ENCODE measurements at regions not wholly inside any gene's neighbourhood (a gene's known extent, or its start where the extent isn't known, plus 50 kb on each side); places are given as distances from the start of the nearest gene placed in this dataset.

DNA sequence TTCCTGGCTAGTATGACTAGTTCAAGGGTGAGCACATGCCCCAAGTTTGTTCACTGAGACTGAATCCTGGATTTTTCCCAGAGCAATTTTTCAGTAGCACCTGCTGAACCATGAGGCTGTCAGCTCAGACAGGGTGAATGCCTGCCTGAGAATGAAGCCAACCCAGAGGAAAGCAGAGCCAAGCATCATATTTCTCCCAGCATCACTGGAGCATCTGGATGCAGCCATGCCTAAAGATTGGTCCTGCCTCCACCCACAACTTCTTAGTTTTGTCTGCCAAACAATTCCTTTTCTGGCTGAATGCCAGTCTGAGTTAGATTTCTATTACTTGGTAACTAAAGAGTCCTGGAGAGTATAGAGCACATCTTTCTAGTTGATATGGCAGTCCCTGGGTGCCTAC, 343.6 kb downstream of the CSNK1G3 start:
- H3K9ac ChIP-seq = no peak overlapping the region
- no peaks in the 10 kb centered on the region for H3K4me1 ChIP-seq
- H3K27ac ChIP-seq = no peak overlapping the region
- TF ChIP-seq Cebpa-rat (IDR thresholded peaks at IDR 0.05) = no peak
- H3K4me3 ChIP-seq = no peak overlapping the region
- H3K27me3 ChIP-seq = no peaks in the 10 kb centered on the region
- no peaks in the 10 kb centered on the region for H4K20me1 ChIP-seq
- no peak overlapping the region for H3K4me2 ChIP-seq
- H3K9me3 ChIP-seq (replicated peaks in 1 of 11) = peaks cover 14 to 23% (median 21%) of the 10 kb centered on the region in 11 experiments; a peak in 20 of 22 replicates
- no peaks in the 10 kb centered on the region for H3K36me3 ChIP-seq

DNA sequence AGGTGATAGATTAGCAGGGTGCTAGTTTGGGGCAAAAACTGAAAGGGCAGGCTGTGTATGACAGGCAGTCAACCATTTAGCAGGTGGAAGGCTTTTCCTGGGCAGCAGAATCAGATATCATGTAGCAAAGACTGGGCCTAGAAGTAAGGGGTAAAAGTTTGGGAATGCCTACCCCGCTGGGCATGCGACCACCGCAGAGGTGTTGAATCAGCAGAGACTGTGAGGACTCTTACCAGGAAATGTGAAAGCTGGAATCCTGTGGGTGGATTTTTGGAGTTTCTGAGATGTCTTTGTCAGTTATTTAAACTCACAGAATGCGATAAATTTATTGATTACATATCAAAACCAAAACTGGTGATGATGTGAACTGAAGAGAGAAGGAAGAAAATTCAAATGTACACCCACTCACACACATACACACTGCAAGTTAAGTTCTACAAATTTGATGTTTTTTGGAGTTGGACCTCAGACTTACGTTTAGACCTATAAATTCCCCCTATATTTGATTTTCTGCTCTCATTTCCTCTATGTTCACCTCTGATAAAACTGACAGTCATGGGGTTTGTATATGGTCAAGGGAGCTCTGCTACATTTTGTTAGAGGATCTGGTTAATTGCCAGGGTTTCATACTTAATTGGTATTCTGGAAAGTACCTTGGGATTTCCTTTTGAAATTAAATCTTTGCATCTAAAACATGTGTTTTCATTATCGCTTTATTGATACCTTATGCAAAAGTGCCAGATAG, 333.6 kb downstream of the CSNK1G3 start:
- no peak overlapping the region for H3K9ac ChIP-seq

DNA sequence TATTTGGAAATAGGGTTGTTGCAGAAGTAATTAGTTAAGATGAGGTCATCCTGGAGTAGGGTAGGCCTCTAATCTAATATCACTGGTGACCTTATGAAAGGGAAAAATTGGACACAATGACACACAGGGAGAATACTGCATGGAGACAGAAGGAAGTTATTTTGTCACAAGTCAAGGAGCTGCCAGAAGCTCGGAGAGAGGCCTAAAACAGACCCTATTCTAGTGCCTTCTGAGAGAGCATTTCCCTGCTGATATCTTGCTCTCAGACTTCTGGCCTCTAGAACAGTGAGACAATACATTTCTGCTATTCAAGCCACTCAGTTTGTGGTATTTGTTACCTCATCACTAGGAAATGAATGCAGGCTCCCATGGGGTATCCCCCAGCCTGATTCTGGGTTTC, 332.9 kb downstream of the CSNK1G3 start:
- H3K27ac ChIP-seq = no peak overlapping the region
- H3K4me1 ChIP-seq = peaks cover 0 to 11% (median 7%) of the 10 kb centered on the region in 10 experiments; a peak in 11 of 20 replicates
- no peaks in the 10 kb centered on the region for H4K20me1 ChIP-seq
- H3K9me3 ChIP-seq (replicated peaks in 1 of 11) = peaks cover 0 to 15% (median 6%) of the 10 kb centered on the region in 11 experiments; a peak in 7 of 22 replicates
- H3K4me3 ChIP-seq = no peak overlapping the region
- TF ChIP-seq Cebpa-rat (IDR thresholded peaks at IDR 0.05) = no peak
- no peak overlapping the region for H3K9ac ChIP-seq
- no peaks in the 10 kb centered on the region for H3K36me3 ChIP-seq
- peak overlapping the region in 7 of 11 experiments; percentile 2 to 48 (median 29); a peak in 10 of 22 replicates for H3K4me2 ChIP-seq
- no peaks in the 10 kb centered on the region for H3K27me3 ChIP-seq

More for the DNA sequence above, 333.6 kb downstream of the CSNK1G3 start:
- Histone ChIP-seq H3K4me3 (no peak overlapping the region), H4K20me1 (no peaks in the 10 kb centered on the region), H3K4me2 (peak overlapping the region in 7 of 11 experiments; percentile 2 to 48 (median 29); a peak in 9 of 22 replicates), H3K4me1 (peaks cover 0 to 11% (median 7%) of the 10 kb centered on the region in 10 experiments; a peak in 11 of 20 replicates), H3K27me3 (no peaks in the 10 kb centered on the region), H3K27ac (no peak overlapping the region), H3K9me3 (replicated peaks in 1 of 11) (peaks cover 0 to 21% (median 6%) of the 10 kb centered on the region in 11 experiments; a peak in 13 of 22 replicates), H3K36me3 (no peaks in the 10 kb centered on the region)
- TF ChIP-seq Cebpa-rat (IDR thresholded peaks at IDR 0.05) = no peak

DNA sequence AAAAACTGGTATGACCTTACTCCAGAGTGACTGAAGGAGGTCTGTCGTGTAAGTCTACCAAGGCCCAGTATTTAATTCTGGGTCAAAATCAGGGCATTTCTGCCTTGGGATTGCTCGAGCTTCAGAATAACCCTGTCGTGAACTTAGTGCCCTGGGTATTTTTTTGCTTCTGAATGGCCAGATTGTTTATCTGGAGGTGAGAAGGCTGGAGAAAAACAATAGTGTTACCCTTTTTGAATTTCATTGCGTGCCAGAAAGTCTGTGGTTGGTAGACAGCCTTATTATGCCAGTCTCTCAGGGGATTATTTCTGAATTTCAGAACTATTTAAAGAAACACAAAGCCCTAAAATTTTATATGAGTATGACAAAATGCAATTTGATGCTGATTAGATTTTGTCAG, 323.4 kb downstream of the CSNK1G3 start:
- Histone ChIP-seq H3K27me3 (no peaks in the 10 kb centered on the region), H3K4me1 (peaks cover 0 to 12% (median 0%) of the 10 kb centered on the region in 10 experiments; a peak in 5 of 20 replicates), H4K20me1 (no peaks in the 10 kb centered on the region), H3K9me3 (replicated peaks in 1 of 11) (peaks cover 0 to 23% (median 5%) of the 10 kb centered on the region in 11 experiments; a peak in 6 of 22 replicates), H3K4me2 (peak overlapping the region in 5 of 11 experiments; percentile 11 to 34 (median 30); a peak in 8 of 22 replicates), H3K4me3 (no peak overlapping the region), H3K36me3 (no peaks in the 10 kb centered on the region), H3K27ac (no peak overlapping the region), H3K9ac (no peak overlapping the region)
- no peak for TF ChIP-seq Cebpa-rat (IDR thresholded peaks at IDR 0.05)

DNA sequence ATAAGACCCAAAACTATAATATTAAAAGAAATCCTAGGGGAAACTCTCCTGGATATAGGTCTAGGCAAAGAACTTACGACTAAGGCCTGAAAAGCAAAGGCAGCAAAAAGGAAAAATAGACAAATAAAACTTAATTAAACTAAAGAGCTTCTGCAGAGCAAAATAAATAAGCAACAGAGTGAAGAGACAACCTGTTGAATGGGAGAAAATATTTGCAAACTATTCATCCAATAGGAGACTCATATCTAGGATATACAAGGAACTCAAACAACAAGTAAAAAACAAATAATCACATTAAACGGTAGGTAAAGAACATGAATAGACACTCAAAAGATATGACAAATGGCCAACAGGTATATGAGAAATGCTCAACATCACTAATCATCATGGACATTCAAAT, 318.6 kb downstream of the CSNK1G3 start:
- Histone ChIP-seq H4K20me1 (no peaks in the 10 kb centered on the region), H3K4me1 (peaks cover 0 to 10% (median 0%) of the 10 kb centered on the region in 10 experiments; a peak in 5 of 20 replicates), H3K27me3 (no peaks in the 10 kb centered on the region), H3K9me3 (replicated peaks in 1 of 11) (peaks cover 3 to 19% (median 11%) of the 10 kb centered on the region in 11 experiments; a peak in 18 of 22 replicates), H3K4me3 (no peak overlapping the region), H3K4me2 (no peak overlapping the region), H3K27ac (no peak overlapping the region), H3K9ac (no peak overlapping the region), H3K36me3 (no peaks in the 10 kb centered on the region)
- TF ChIP-seq Cebpa-rat (IDR thresholded peaks at IDR 0.05) = no peak

DNA sequence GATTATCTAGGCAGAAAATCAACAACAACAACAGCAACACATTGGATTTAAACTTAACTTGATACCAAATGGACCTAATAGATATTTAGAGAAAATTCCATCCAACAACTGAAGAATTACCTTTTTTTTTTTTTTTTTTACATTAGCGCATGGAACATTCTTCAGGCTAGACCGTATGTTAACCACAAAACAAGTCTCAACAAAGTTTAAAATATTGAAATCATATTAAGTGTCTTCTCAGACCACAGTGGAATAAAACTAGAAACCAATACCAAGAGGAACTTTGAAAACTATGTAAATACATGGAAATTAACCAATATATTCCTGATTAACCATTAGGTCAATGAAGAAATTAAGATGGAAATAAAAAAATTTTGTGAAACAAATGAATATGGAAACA, 315.8 kb downstream of the CSNK1G3 start:
- Histone ChIP-seq H3K4me3 (no peak overlapping the region), H4K20me1 (no peaks in the 10 kb centered on the region), H3K9ac (no peak overlapping the region), H3K9me3 (replicated peaks in 1 of 11) (peaks cover 21 to 43% (median 30%) of the 10 kb centered on the region in 11 experiments), H3K36me3 (no peaks in the 10 kb centered on the region), H3K27me3 (no peaks in the 10 kb centered on the region), H3K4me2 (no peak overlapping the region), H3K4me1 (no peaks in the 10 kb centered on the region), H3K27ac (no peak overlapping the region)
- TF ChIP-seq Cebpa-rat (IDR thresholded peaks at IDR 0.05) = no peak

DNA sequence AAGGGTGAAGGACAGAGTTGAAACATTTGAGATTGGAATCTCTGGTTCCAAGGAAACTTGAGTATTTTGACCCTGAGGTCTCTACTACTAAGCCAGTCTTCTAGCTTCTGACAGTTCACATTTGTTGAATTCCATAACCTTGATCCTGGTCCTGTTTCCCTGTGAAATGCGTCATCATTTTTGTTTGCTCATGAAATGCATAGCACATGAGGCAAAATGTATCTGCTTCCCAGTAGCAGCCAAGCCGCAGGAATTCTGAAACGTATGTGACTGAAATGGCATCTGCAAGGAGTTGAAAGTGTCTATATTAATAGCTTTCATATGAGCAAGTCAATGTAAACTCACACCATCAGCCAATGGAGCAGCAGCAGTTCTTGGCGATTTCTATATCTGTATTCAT, 307.9 kb downstream of the CSNK1G3 start:
- Histone ChIP-seq H4K20me1 (no peaks in the 10 kb centered on the region), H3K36me3 (no peaks in the 10 kb centered on the region), H3K27me3 (no peaks in the 10 kb centered on the region), H3K4me1 (peaks cover 4 to 19% (median 15%) of the 10 kb centered on the region in 10 experiments), H3K27ac (no peak overlapping the region), H3K9me3 (replicated peaks in 1 of 11) (peaks cover 10 to 23% (median 15%) of the 10 kb centered on the region in 11 experiments), H3K4me2 (no peak overlapping the region), H3K4me3 (no peak overlapping the region), H3K9ac (no peak overlapping the region)
- no peak for TF ChIP-seq Cebpa-rat (IDR thresholded peaks at IDR 0.05)

DNA sequence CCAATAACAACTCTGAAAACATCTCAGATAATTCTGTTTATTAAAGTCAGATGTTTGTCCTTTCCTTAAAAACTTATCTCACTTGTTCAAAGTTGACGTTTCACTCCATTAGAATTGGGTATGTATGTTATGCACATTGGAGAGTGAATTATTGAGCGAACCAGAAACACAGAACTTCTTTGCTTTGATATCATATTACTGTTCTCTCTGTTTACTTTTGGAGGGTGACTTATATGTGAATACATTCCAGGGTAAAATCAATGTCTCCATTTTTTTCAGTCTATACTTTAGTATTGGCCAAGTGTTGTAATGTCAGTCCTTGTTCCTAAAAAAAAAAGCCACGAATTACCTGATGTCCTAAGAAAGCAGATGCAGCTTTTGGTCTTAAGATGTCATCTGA, 307.4 kb downstream of the CSNK1G3 start:
- Histone ChIP-seq H4K20me1 (no peaks in the 10 kb centered on the region), H3K27me3 (no peaks in the 10 kb centered on the region), H3K4me3 (no peak overlapping the region), H3K9ac (no peak overlapping the region), H3K27ac (no peak overlapping the region), H3K9me3 (replicated peaks in 1 of 11) (peaks cover 6 to 19% (median 11%) of the 10 kb centered on the region in 11 experiments), H3K36me3 (no peaks in the 10 kb centered on the region), H3K4me1 (peaks cover 9 to 24% (median 20%) of the 10 kb centered on the region in 10 experiments), H3K4me2 (no peak overlapping the region)
- no peak for TF ChIP-seq Cebpa-rat (IDR thresholded peaks at IDR 0.05)

DNA sequence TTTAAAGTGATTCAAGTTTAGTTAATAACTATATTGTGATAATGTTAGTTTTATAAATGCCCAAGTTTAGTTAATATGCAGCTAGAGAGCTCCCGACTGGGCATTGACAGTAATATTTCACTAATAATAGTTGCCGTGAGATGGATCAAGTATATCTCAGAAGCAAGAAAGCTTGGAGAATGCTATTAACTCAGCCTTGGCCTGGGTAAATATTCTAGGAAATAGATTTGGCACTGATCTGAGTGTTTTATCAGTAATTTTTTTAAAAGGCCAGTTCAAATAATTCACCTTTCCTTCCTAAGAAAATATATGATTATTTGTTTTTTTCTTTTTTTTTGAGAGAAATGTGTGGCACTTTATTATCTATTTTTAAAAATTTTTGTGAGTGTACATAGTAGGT, 305.3 kb downstream of the CSNK1G3 start:
- Histone ChIP-seq H4K20me1 (no peaks in the 10 kb centered on the region), H3K36me3 (no peaks in the 10 kb centered on the region), H3K27me3 (no peaks in the 10 kb centered on the region), H3K4me1 (peaks cover 25 to 45% (median 40%) of the 10 kb centered on the region in 10 experiments), H3K4me2 (no peak overlapping the region), H3K27ac (no peak overlapping the region), H3K9ac (no peak overlapping the region), H3K4me3 (no peak overlapping the region), H3K9me3 (replicated peaks in 1 of 11) (peaks cover 0 to 10% (median 0%) of the 10 kb centered on the region in 11 experiments; a peak in 6 of 22 replicates)
- no peak for TF ChIP-seq Cebpa-rat (IDR thresholded peaks at IDR 0.05)
